ENCODE measurements at regions not wholly inside any gene's neighbourhood (a gene's known extent, or its start where the extent isn't known, plus 50 kb on each side); places are given as distances from the start of the nearest gene placed in this dataset.

DNA sequence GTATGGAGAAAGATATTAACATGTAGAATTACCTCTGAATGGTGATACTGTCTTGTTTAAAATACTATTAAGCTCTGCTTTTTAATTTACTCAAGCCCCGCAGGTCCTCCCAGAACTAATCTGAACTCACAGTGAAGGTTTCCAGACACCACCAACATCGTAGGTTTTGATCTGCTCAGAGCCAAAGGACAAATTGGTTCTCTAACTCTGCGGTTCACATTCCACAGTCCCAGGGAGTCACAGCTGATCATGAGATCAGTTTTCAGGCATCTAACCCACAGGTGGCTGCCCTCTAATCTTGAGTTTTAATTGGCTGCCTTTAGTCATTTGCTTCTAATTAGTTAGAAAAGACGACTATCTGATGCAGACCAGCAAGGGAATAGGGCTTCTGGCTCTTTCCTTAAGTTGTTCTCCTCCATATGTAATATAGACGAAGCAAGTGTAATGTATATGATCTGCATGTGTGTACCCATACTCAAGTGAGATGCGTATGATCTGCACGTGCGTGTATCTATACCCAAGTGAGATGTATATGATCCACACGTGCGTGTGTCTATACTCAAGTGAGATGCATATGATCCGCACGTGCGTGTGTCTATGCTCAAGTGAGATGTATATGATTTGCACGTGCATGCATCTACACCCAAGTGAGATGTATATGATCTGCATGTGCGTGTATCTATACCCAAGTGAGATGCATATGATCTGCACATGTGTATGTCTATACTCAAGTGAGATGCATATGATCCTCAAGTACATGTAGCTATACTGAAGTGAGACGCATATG lies 331.5 kb upstream of the NPVF start:
- dilution Hi-C loops (cut with MboI; ENCODE audit: extremely low pct_ligation_motif_present, low sequenced_read_pairs): no loop called here
- Histone ChIP-seq H3K4me3 (replicated peaks in 1 of 3; ENCODE audit: insufficient read depth in 1 of 3, low read depth in 1 of 3, low read length in 3 of 3) (no peak overlapping the region), H3K4me1 (ENCODE audit: control insufficient read depth, extremely low read depth, insufficient read depth, low read length) (no peaks in the 10 kb centered on the region), H3K36me3 (ENCODE audit: control insufficient read depth in 2 of 2, extremely low read depth in 1 of 2, insufficient read depth in 2 of 2, low read length in 2 of 2) (no peaks in the 10 kb centered on the region), H3K79me2 (ENCODE audit: control insufficient read depth, insufficient read depth, low read length) (no peaks in the 10 kb centered on the region), H3K9me3 (replicated peaks; ENCODE audit: control insufficient read depth, insufficient read depth, low read length) (no peaks in the 10 kb centered on the region), H4K20me1 (replicated peaks; ENCODE audit: control insufficient read depth, extremely low read depth, insufficient read depth, low read length) (no peaks in the 10 kb centered on the region), H3K27ac (ENCODE audit: insufficient read depth, low read depth, low read length) (no peak overlapping the region), H3K9me1 (replicated peaks; ENCODE audit: control insufficient read depth, extremely low read depth, insufficient read depth, low read length) (no peaks in the 10 kb centered on the region), H2AFZ (ENCODE audit: low read depth, low read length) (no peak overlapping the region), H3K4me2 (ENCODE audit: insufficient read depth, low read length) (no peak overlapping the region), H3K27me3 (ENCODE audit: control insufficient read depth in 2 of 2, insufficient read depth in 2 of 2, low read length in 2 of 2) (no peaks in the 10 kb centered on the region), H3K9ac (replicated peaks; ENCODE audit: extremely low read depth, insufficient read depth, low read length) (no peak overlapping the region)
- BruUV-seq (replicated peaks): no TSS peak
- CTCF ChIA-PET: interaction anchor here (9.8 kb wide), 1 partner anchor 301 kb away, joined by 137 read pairs; no protein-coding TSS in a partner anchor
- intact Hi-C loops (cut with micrococcal nuclease): no loop called here
- DNase-seq (ENCODE audit: low read depth, low spot score) (no peak), FAIRE-seq (no peak)
- TF ChIP-seq MYC (IDR thresholded peaks at IDR 0.05; ENCODE audit: low read depth, low read length): no peak
- TF ChIP-seq EZH2 (IDR thresholded peaks at IDR 0.05; ENCODE audit: borderline replicate concordance, low read depth, low read length, severe bottlenecking): no peak
- no peak for TF ChIP-seq CTCF (IDR thresholded peaks at IDR 0.05; ENCODE audit: extremely low read depth in 1 of 2, insufficient read depth in 1 of 2, low read depth in 1 of 2, low read length in 2 of 2)
- TF ChIP-seq FOS (IDR thresholded peaks at IDR 0.05; ENCODE audit: borderline replicate concordance, insufficient read depth, low read length): no peak
- TF ChIP-seq GATA2 (IDR thresholded peaks at IDR 0.05; ENCODE audit: insufficient read depth, insufficient read length, low read depth, low read length): no peak
- TF ChIP-seq JUN (IDR thresholded peaks at IDR 0.05; ENCODE audit: borderline replicate concordance, insufficient read depth, insufficient read length, low read depth): no peak
- TF ChIP-seq MAX (IDR thresholded peaks at IDR 0.05; ENCODE audit: insufficient read depth, insufficient read length): no peak
- TF ChIP-seq POLR2A (IDR thresholded peaks at IDR 0.05; ENCODE audit: low read depth, low read length): no peak
- TF ChIP-seq POLR2AphosphoS5 (IDR thresholded peaks at IDR 0.05; ENCODE audit: insufficient read depth, low read depth, low read length): no peak
- POLR2A ChIA-PET: no interaction called here
